ENCODE measurements at regions not wholly inside any gene's neighbourhood (a gene's known extent, or its start where the extent isn't known, plus 50 kb on each side); places are given as distances from the start of the nearest gene placed in this dataset.

DNA sequence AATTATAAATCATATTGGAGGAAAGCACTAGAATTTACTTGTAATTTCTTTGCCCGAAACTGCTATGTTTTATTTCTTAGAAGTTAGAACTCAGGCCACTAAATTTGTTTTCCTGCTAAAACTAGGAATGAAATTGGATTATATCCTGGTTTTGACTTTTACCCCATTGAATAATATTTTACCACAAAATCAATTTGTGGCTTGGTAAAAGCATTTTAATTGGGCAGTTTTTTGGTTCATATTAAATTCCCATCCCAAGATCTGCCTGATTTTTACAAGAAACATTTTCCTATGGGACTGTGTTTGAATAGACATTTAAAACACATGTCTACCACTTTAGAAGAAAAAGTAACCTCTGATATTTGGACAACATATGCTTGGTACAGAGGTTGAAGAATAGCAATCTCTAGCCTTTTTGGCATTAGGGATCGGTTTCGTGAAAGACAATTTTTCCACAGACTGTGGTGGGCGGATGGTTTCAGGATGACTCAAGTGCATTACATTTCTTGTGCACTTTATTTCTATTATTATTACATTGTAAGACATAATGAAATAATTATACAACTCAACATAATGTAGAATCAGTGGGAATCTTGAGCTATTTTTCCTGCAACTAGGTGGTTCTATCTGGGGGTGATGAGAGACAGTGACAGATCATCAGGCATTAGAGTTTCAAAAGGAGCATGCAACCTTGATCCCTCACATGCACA is 565.6 kb downstream of the PRR16 start:
- no peaks in the 10 kb centered on the region for H3K4me1 ChIP-seq
- no peak overlapping the region for H3K4me3 ChIP-seq
- no peaks in the 10 kb centered on the region for H3K9me3 ChIP-seq
- H3K27me3 ChIP-seq: no peaks in the 10 kb centered on the region
- H3K36me3 ChIP-seq: no peaks in the 10 kb centered on the region
- no peak for DNase-seq (ENCODE audit: extremely low spot score)
- no peak overlapping the region for H3K27ac ChIP-seq (replicated peaks in 1 of 4)
- 80% methylated on average over 4 of the region's 4 CpGs for WGBS
- intact Hi-C loops (cut with DNase I): no loop called here
- no peak for TF ChIP-seq POLR2AphosphoS5 (IDR thresholded peaks at IDR 0.05)
- TF ChIP-seq, protein P1, sequence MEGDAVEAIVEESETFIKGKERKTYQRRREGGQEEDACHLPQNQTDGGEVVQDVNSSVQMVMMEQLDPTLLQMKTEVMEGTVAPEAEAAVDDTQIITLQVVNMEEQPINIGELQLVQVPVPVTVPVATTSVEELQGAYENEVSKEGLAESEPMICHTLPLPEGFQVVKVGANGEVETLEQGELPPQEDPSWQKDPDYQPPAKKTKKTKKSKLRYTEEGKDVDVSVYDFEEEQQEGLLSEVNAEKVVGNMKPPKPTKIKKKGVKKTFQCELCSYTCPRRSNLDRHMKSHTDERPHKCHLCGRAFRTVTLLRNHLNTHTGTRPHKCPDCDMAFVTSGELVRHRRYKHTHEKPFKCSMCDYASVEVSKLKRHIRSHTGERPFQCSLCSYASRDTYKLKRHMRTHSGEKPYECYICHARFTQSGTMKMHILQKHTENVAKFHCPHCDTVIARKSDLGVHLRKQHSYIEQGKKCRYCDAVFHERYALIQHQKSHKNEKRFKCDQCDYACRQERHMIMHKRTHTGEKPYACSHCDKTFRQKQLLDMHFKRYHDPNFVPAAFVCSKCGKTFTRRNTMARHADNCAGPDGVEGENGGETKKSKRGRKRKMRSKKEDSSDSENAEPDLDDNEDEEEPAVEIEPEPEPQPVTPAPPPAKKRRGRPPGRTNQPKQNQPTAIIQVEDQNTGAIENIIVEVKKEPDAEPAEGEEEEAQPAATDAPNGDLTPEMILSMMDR (IDR thresholded peaks at IDR 0.05): no peak
- no peak for TF ChIP-seq POLR2A (IDR thresholded peaks at IDR 0.05; ENCODE audit: low read depth)
- TF ChIP-seq EP300 (IDR thresholded peaks at IDR 0.05): no peak

DNA sequence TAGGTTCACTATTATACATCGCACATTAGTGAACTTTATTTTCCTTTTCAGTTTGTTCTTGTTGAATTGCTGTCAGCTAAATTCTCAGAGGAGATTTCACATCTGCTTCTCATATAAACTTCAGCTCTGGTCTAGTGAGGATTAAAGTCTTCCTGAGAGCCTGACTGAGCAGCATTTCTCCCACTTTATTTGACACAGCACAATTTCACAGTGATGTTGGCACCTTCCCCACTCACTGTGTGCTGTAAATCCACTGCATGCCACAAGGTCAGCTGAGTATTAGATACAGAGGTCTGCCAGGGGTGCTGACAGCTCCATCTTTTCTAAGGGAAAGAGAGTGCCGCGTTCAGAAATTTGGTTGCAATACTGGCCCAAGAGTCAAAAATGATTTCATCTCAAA is 567.4 kb downstream of the PRR16 start:
- WGBS: 18% methylated on average over 3 of the region's 3 CpGs
- intact Hi-C loops (cut with DNase I): no loop called here
- no peak overlapping the region for H3K4me3 ChIP-seq
- H3K27me3 ChIP-seq: no peaks in the 10 kb centered on the region
- H3K36me3 ChIP-seq: no peaks in the 10 kb centered on the region
- no peaks in the 10 kb centered on the region for H3K4me1 ChIP-seq
- no peak for DNase-seq (ENCODE audit: extremely low spot score)
- TF ChIP-seq EP300 (IDR thresholded peaks at IDR 0.05) (no peak), POLR2A (IDR thresholded peaks at IDR 0.05; ENCODE audit: low read depth) (no peak), POLR2AphosphoS5 (IDR thresholded peaks at IDR 0.05) (no peak)
- TF ChIP-seq, protein P1 (IDR thresholded peaks at IDR 0.05): no peak
- no peaks in the 10 kb centered on the region for H3K9me3 ChIP-seq
- H3K27ac ChIP-seq (replicated peaks in 1 of 4): no peak overlapping the region

DNA sequence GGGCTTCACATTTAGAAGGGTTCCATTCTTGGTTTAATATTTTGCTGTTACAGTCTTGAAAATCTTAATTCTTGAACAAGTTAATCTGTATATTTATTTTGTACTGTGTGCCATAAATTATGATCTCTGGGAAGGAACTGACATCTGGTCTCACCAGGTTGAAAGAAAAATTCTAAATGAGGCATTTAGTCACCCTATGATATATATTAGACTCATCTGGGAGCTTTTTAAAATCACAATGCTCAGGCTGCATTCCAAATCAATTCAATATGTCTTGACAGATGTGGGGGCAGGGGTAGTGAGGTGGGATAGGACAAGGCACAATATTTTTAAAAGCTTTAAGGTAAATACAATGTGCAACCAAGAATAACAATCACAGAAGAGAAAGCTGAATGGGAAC is 569.2 kb downstream of the PRR16 start:
- intact Hi-C loops (cut with DNase I): no loop called here
- no peak overlapping the region for H3K27ac ChIP-seq (replicated peaks in 1 of 4)
- no peak overlapping the region for H3K4me3 ChIP-seq
- H3K36me3 ChIP-seq: no peaks in the 10 kb centered on the region
- H3K27me3 ChIP-seq: no peaks in the 10 kb centered on the region
- TF ChIP-seq POLR2A (IDR thresholded peaks at IDR 0.05; ENCODE audit: low read depth): no peak
- TF ChIP-seq, protein P1 (IDR thresholded peaks at IDR 0.05): no peak
- no peak for TF ChIP-seq POLR2AphosphoS5 (IDR thresholded peaks at IDR 0.05)
- TF ChIP-seq EP300 (IDR thresholded peaks at IDR 0.05): no peak
- no peaks in the 10 kb centered on the region for H3K4me1 ChIP-seq
- DNase-seq (ENCODE audit: extremely low spot score): no peak
- H3K9me3 ChIP-seq: no peaks in the 10 kb centered on the region

DNA sequence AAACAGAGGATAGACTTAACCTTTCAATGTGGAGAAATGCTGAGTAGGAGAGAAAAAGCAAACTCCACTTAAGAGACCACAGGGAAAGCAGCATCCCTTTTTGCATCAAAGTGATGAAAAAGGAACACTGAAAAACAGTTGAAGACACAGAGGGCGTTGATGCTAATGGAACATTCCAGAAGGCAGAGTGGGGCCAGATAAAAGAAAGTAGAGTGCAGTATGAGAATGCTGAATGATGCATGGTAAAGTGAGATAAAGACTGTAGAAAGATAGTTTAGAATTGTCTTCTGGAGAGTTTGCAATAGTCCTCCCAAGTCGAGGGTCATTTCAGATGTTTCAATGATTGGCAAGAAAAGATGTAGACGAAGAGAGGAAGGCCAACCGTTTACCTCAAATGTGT is 574.3 kb downstream of the PRR16 start:
- Histone ChIP-seq H3K9me3 (no peaks in the 10 kb centered on the region), H3K4me1 (no peaks in the 10 kb centered on the region), H3K36me3 (no peaks in the 10 kb centered on the region), H3K27ac (replicated peaks in 1 of 4) (no peak overlapping the region), H3K4me3 (no peak overlapping the region), H3K27me3 (no peaks in the 10 kb centered on the region)
- TF ChIP-seq, protein P1 (IDR thresholded peaks at IDR 0.05): no peak
- TF ChIP-seq POLR2AphosphoS5 (IDR thresholded peaks at IDR 0.05): no peak
- TF ChIP-seq POLR2A (IDR thresholded peaks at IDR 0.05; ENCODE audit: low read depth): no peak
- TF ChIP-seq EP300 (IDR thresholded peaks at IDR 0.05): no peak
- WGBS: 75% methylated on average over 4 of the region's 4 CpGs
- intact Hi-C loops (cut with DNase I): no loop called here
- no peak for DNase-seq (ENCODE audit: extremely low spot score)

DNA sequence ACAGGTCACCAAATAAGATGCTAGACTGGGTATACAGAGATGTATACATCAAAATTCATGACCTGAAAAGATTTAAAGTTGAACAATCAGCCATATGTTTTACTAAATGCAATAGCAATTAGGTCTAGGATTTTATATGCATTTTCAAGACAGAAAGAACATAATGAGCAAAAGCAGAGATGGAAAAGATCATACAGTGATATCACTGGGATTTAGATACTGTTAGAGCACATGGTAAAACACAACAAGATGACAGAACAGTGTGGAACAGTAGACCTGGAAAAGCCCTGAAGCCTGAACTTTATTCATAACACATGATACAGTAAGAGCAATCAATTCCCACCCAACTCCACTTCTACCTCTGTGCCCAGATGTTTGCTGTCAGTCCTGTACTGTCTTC is 585.9 kb downstream of the PRR16 start:
- no peak for DNase-seq (ENCODE audit: extremely low spot score)
- no peak for TF ChIP-seq POLR2A (IDR thresholded peaks at IDR 0.05; ENCODE audit: low read depth)
- no peak for TF ChIP-seq EP300 (IDR thresholded peaks at IDR 0.05)
- TF ChIP-seq POLR2AphosphoS5 (IDR thresholded peaks at IDR 0.05): no peak
- TF ChIP-seq, protein P1 (IDR thresholded peaks at IDR 0.05): no peak
- intact Hi-C loops (cut with DNase I): no loop called here
- Histone ChIP-seq H3K9me3 (no peaks in the 10 kb centered on the region), H3K36me3 (no peaks in the 10 kb centered on the region), H3K4me1 (no peaks in the 10 kb centered on the region), H3K4me3 (no peak overlapping the region), H3K27ac (replicated peaks in 1 of 4) (no peak overlapping the region), H3K27me3 (no peaks in the 10 kb centered on the region)
